OCI-LY7 (cell line): ENCODE measurements at regions not wholly inside any gene's neighbourhood (a gene's known extent, or its start where the extent isn't known, plus 50 kb on each side); places are given as distances from the start of the nearest gene placed in this dataset.

Experiments
- EZH2phosphoT487 ChIP-seq: fragments of 200-600 bp; sonication (generic); IDR thresholded peaks from 2 replicates; pipeline ENCODE4 v1.6.1; 2018; ENCODE audit warnings: low read depth, borderline replicate concordance, mild to moderate bottlenecking, mixed run types, antibody characterized with exemption, low read length, moderate library complexity, mixed read lengths
- TF ChIP-seq, protein P1 (sequence below): fragments of 200-600 bp; sonication (generic); conservative IDR thresholded peaks from 2 replicates; pipeline ENCODE4 v1.5.1; 2014; ENCODE audit warnings: mild to moderate bottlenecking, antibody characterized with exemption, low read length, moderate library complexity, mixed read lengths

DNA sequence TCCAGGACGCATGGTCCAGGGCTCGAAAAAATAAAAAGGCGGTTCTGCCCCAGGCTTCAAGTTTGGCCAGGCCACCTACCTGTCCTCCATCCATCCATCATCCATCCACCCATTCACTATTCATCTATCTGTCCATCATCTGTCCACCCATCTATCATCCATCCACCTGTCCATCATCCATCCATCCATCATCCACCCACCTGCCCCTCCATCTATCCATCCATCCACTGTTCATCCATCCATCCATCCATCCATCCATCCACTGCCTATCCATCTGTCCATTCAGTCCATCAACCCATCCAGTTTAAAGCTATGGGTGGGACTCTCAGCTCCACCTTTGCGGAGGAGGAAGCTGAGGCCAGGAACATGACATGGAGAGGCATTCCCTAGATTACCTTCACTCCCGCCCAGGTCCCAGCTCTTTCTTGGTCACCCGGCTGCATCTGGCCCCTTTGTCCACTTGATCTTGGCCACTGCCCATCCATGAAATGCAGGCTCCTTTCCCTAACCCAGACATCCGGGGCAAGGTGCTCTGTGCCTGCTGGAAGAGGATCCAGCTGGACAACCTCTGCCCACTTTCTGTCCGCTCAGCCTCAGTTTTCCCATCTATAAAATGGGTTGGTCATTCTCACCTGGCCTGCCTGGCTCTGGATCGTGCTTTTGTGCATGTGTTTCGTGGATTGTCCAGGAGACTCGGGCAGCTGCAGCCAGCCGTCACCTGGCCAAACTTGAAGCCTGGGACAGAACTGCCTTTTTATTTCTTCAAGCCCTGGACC is 236.0 kb upstream of the CIBAR2 start:
- TF ChIP-seq, protein P1, sequence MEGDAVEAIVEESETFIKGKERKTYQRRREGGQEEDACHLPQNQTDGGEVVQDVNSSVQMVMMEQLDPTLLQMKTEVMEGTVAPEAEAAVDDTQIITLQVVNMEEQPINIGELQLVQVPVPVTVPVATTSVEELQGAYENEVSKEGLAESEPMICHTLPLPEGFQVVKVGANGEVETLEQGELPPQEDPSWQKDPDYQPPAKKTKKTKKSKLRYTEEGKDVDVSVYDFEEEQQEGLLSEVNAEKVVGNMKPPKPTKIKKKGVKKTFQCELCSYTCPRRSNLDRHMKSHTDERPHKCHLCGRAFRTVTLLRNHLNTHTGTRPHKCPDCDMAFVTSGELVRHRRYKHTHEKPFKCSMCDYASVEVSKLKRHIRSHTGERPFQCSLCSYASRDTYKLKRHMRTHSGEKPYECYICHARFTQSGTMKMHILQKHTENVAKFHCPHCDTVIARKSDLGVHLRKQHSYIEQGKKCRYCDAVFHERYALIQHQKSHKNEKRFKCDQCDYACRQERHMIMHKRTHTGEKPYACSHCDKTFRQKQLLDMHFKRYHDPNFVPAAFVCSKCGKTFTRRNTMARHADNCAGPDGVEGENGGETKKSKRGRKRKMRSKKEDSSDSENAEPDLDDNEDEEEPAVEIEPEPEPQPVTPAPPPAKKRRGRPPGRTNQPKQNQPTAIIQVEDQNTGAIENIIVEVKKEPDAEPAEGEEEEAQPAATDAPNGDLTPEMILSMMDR = no peak
- no peak for TF ChIP-seq EZH2phosphoT487
